ENCODE measurements at regions not wholly inside any gene's neighbourhood (a gene's known extent, or its start where the extent isn't known, plus 50 kb on each side); places are given as distances from the start of the nearest gene placed in this dataset.

GRCh38 chr22:44642096-44642644, 59.8 kb upstream of the PRR5 start:
- no peak overlapping the region for H2BK15ac ChIP-seq (ENCODE audit: low read depth, low read length)
- H2BK120ac ChIP-seq (ENCODE audit: low read depth, low read length): no peak overlapping the region
- H2AK9ac ChIP-seq (replicated peaks; ENCODE audit: low read depth, low read length, poor library complexity): no peak overlapping the region
- H4K5ac ChIP-seq (ENCODE audit: low read depth, low read length): no peak overlapping the region
- no peak overlapping the region for H3K4me3 ChIP-seq (ENCODE audit: insufficient read depth, low read depth, low read length)
- dilution Hi-C loops (cut with HindIII; ENCODE audit: low sequenced_read_pairs, unreplicated experiment): no loop called here
- no peaks in the 10 kb centered on the region for H3K79me1 ChIP-seq (ENCODE audit: low read depth in 1 of 2, low read length in 2 of 2)
- H2AFZ ChIP-seq (replicated peaks; ENCODE audit: low read length, poor library complexity): no peak overlapping the region
- H3K14ac ChIP-seq (replicated peaks; ENCODE audit: low read depth, low read length): no peak overlapping the region
- no peak for TF ChIP-seq POLR2A (IDR thresholded peaks at IDR 0.05; ENCODE audit: low read depth, low read length)
- H2BK20ac ChIP-seq (ENCODE audit: low read depth, low read length): no peak overlapping the region
- no peaks in the 10 kb centered on the region for H3K9me3 ChIP-seq (ENCODE audit: control insufficient read depth, insufficient read depth, low read length)
- H3K27ac ChIP-seq (ENCODE audit: insufficient read depth, low read length): no peak overlapping the region
- H4K8ac ChIP-seq (ENCODE audit: low read depth in 2 of 2, low read length in 2 of 2): no peak overlapping the region
- H3K4me2 ChIP-seq (ENCODE audit: low read depth, low read length): no peak overlapping the region
- no peak overlapping the region for H3K4ac ChIP-seq (ENCODE audit: low read depth, low read length)
- intact Hi-C loops (cut with micrococcal nuclease): no loop called here
- no peak overlapping the region for H3K9ac ChIP-seq (ENCODE audit: low read depth, low read length)
- no TSS peak for BruUV-seq (replicated peaks)
- no peak overlapping the region for H3K56ac ChIP-seq (ENCODE audit: extremely low read depth, insufficient read depth, low read length)
- H2AK5ac ChIP-seq (ENCODE audit: low read depth, low read length): no peak overlapping the region
- no peak overlapping the region for H3K18ac ChIP-seq (ENCODE audit: low read depth, low read length)
- DNase-seq: no peak
- no peaks in the 10 kb centered on the region for H3K9me1 ChIP-seq (ENCODE audit: insufficient read depth, low read length)
- no peaks in the 10 kb centered on the region for H4K20me1 ChIP-seq (ENCODE audit: insufficient read depth, low read length)
- whole genome bisulfite sequencing, 2 experiments (ENCODE audit: extremely low coverage in 2 of 2, insufficient read length in 1 of 2): 96% methylated on average over 4 of the region's 10 CpGs; no CpG with 5 or more reads in 1 of the 2 experiments
- H3K27me3 ChIP-seq (ENCODE audit: control insufficient read depth, insufficient read depth, low read length): no peaks in the 10 kb centered on the region
- H3K4me1 ChIP-seq (ENCODE audit: control insufficient read depth, insufficient read depth, low read length): no peaks in the 10 kb centered on the region; the same call in 1 of the 2 replicates
- no peaks in the 10 kb centered on the region for H3K36me3 ChIP-seq (ENCODE audit: control insufficient read depth, insufficient read depth, low read length)
- no peak for ATAC-seq (ENCODE audit: low read depth)
- H2BK5ac ChIP-seq (ENCODE audit: low read depth, low read length, poor library complexity, severe bottlenecking): no peak overlapping the region
- H3K23ac ChIP-seq (ENCODE audit: low read depth, low read length): no peak overlapping the region
- in situ Hi-C loops (cut with MboI; ENCODE audit: low sequenced_read_pairs): loop anchor here (25.0 kb wide), 1 partner anchor 1255 kb away; no protein-coding TSS in a partner anchor
- ChIA-PET CTCF (no interaction called here), POLR2A (ENCODE audit: unreplicated experiment) (no interaction called here)
- H4K91ac ChIP-seq (ENCODE audit: insufficient read depth, low read depth, low read length): no peak overlapping the region
